ENCODE measurements at regions not wholly inside any gene's neighbourhood (a gene's known extent, or its start where the extent isn't known, plus 50 kb on each side); places are given as distances from the start of the nearest gene placed in this dataset.

GRCh38 chr17:77291591-77292386 lies 151.0 kb downstream of the SEC14L1 start:
- Histone ChIP-seq H3K9ac (ENCODE audit: low read length) (no peak overlapping the region), H3K9me2 (replicated peaks; ENCODE audit: low read length) (no peaks in the 10 kb centered on the region), H3K36me3 (ENCODE audit: low read depth, low read length) (peaks cover 52% of the 10 kb centered on the region), H3K4me2 (ENCODE audit: low read length) (no peak overlapping the region), H3K4me3 (ENCODE audit: low read length) (no peak overlapping the region), H3F3A (ENCODE audit: low read length, unreplicated experiment) (peaks cover 13% of the 10 kb centered on the region), H3K79me2 (ENCODE audit: low read length) (peaks cover 96% of the 10 kb centered on the region), H3K27ac (ENCODE audit: low read length) (no peak overlapping the region), H3K27me3 (ENCODE audit: low read length) (no peaks in the 10 kb centered on the region), H3K9me3 (ENCODE audit: low read length) (no peaks in the 10 kb centered on the region), H2AFZ (ENCODE audit: low read length) (no peak overlapping the region), H4K20me1 (ENCODE audit: low read length) (peaks cover 50% of the 10 kb centered on the region), H3K4me1 (ENCODE audit: insufficient read depth, low read length) (peaks cover 35% of the 10 kb centered on the region)
- POLR2A ChIA-PET (ENCODE audit: unreplicated experiment) = no interaction called here
- DNase-seq (peak; percentile 22), ATAC-seq (no peak)
- BruUV-seq (replicated peaks) = no TSS peak
- intact Hi-C loops (cut with micrococcal nuclease) = no loop called here
- TF ChIP-seq, protein P1, sequence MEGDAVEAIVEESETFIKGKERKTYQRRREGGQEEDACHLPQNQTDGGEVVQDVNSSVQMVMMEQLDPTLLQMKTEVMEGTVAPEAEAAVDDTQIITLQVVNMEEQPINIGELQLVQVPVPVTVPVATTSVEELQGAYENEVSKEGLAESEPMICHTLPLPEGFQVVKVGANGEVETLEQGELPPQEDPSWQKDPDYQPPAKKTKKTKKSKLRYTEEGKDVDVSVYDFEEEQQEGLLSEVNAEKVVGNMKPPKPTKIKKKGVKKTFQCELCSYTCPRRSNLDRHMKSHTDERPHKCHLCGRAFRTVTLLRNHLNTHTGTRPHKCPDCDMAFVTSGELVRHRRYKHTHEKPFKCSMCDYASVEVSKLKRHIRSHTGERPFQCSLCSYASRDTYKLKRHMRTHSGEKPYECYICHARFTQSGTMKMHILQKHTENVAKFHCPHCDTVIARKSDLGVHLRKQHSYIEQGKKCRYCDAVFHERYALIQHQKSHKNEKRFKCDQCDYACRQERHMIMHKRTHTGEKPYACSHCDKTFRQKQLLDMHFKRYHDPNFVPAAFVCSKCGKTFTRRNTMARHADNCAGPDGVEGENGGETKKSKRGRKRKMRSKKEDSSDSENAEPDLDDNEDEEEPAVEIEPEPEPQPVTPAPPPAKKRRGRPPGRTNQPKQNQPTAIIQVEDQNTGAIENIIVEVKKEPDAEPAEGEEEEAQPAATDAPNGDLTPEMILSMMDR (conservative IDR thresholded peaks at IDR 0.05; ENCODE audit: low read depth, low read length) = no peak
- TF ChIP-seq EZH2phosphoT487 (IDR thresholded peaks at IDR 0.05; ENCODE audit: borderline replicate concordance, low read length) = no peak
- CTCF ChIA-PET = no interaction called here

GRCh38 chr17:77294761-77295160 lies 154.0 kb downstream of the SEC14L1 start:
- Histone ChIP-seq H3K9ac (ENCODE audit: low read length) (no peak overlapping the region), H3K4me3 (ENCODE audit: low read length) (no peak overlapping the region), H3F3A (ENCODE audit: low read length, unreplicated experiment) (no peaks in the 10 kb centered on the region), H3K4me1 (ENCODE audit: insufficient read depth, low read length) (peaks cover 8% of the 10 kb centered on the region; the same call in 1 of the 2 replicates), H3K9me3 (ENCODE audit: low read length) (no peaks in the 10 kb centered on the region), H3K4me2 (ENCODE audit: low read length) (no peak overlapping the region), H4K20me1 (ENCODE audit: low read length) (peaks cover 76% of the 10 kb centered on the region), H3K36me3 (ENCODE audit: low read depth, low read length) (peaks cover 75% of the 10 kb centered on the region), H2AFZ (ENCODE audit: low read length) (no peak overlapping the region), H3K27ac (ENCODE audit: low read length) (no peak overlapping the region), H3K9me2 (replicated peaks; ENCODE audit: low read length) (no peaks in the 10 kb centered on the region), H3K27me3 (ENCODE audit: low read length) (no peaks in the 10 kb centered on the region), H3K79me2 (ENCODE audit: low read length) (peaks cover 99% of the 10 kb centered on the region)
- TSS peak; percentile 0 for BruUV-seq (replicated peaks)
- ATAC-seq (no peak), DNase-seq (no peak)
- ChIA-PET CTCF (no interaction called here), POLR2A (ENCODE audit: unreplicated experiment) (no interaction called here)
- TF ChIP-seq, protein P1 (conservative IDR thresholded peaks at IDR 0.05; ENCODE audit: low read depth, low read length) = no peak
- no peak for TF ChIP-seq EZH2phosphoT487 (IDR thresholded peaks at IDR 0.05; ENCODE audit: borderline replicate concordance, low read length)
- intact Hi-C loops (cut with micrococcal nuclease) = no loop called here

DNA sequence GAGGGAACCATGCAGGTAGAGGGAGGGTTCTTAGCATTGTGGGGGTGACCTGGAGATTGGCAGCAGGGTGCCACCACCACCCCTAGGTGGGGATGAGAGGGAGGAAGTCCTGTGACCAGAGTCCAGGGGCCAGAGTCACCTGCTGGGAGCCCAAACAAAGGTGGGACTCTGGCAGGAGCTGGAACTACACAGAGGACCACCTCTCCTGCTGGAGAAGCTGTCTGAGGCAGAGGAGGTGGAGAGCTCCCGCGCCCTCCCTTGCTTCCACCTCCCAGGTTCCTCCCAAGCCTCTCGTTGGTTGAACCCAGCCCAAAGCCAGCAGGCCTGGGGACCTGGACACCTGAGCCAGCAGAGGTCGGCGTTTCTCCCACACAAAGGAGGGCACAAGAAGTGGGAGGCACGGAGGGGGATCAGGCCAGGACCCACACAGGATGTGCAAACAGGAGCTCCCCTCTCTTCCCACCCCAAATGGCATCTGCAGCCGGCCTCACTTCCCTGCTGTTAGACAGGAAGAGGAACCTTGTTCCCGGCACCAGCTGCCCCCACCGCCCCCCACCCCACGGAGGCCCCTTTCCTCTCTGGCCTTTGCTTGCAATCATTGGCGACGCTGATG lies 154.6 kb downstream of the SEC14L1 start:
- H3K27ac ChIP-seq (ENCODE audit: low read length) = no peak overlapping the region
- no peak overlapping the region for H3K9ac ChIP-seq (ENCODE audit: low read length)
- H3K9me3 ChIP-seq (ENCODE audit: low read length) = no peaks in the 10 kb centered on the region
- 0 out of 2 replicates have a peak, but pooled peaks cover 6% of the 10 kb centered on the region for H3K4me1 ChIP-seq (ENCODE audit: insufficient read depth, low read length)
- H3K79me2 ChIP-seq (ENCODE audit: low read length) = peaks cover 99% of the 10 kb centered on the region
- ChIA-PET CTCF (no interaction called here), POLR2A (ENCODE audit: unreplicated experiment) (no interaction called here)
- ATAC-seq (no peak), DNase-seq (no peak)
- intact Hi-C loops (cut with micrococcal nuclease) = no loop called here
- BruUV-seq (replicated peaks) = no TSS peak
- H3K27me3 ChIP-seq (ENCODE audit: low read length) = no peaks in the 10 kb centered on the region
- TF ChIP-seq, protein P1 (conservative IDR thresholded peaks at IDR 0.05; ENCODE audit: low read depth, low read length) = no peak
- TF ChIP-seq EZH2 (IDR thresholded peaks at IDR 0.05; ENCODE audit: low read length, unreplicated experiment) = no peak
- no peak for TF ChIP-seq EZH2phosphoT487 (IDR thresholded peaks at IDR 0.05; ENCODE audit: borderline replicate concordance, low read length)
- H3K36me3 ChIP-seq (ENCODE audit: low read depth, low read length) = peaks cover 75% of the 10 kb centered on the region
- peaks cover 79% of the 10 kb centered on the region for H4K20me1 ChIP-seq (ENCODE audit: low read length)
- no peak overlapping the region for H3K4me2 ChIP-seq (ENCODE audit: low read length)
- no peak overlapping the region for H3K4me3 ChIP-seq (ENCODE audit: low read length)
- H2AFZ ChIP-seq (ENCODE audit: low read length) = no peak overlapping the region
- H3F3A ChIP-seq (ENCODE audit: low read length, unreplicated experiment) = no peaks in the 10 kb centered on the region
- H3K9me2 ChIP-seq (replicated peaks; ENCODE audit: low read length) = no peaks in the 10 kb centered on the region

All from PC-3 (cell line).